NB4 (cell line): ENCODE measurements at regions not wholly inside any gene's neighbourhood (a gene's known extent, or its start where the extent isn't known, plus 50 kb on each side); places are given as distances from the start of the nearest gene placed in this dataset.

Experiments used
- DNase-seq: peaks from one replicate; pipeline ENCODE4 v3.0.0; 2010; ENCODE audit warnings: low read depth
- H3K4me3 ChIP-seq: one replicate; pipeline ENCODE4 v1.5.1; 2011; ENCODE audit warnings: mild to moderate bottlenecking, low read depth, low read length, moderate library complexity
- CTCF ChIP-seq: IDR thresholded peaks from one replicate; pipeline ENCODE4 v1.5.1; 2012; ENCODE audit warnings: low read depth, low read length
- MAX ChIP-seq: IDR thresholded peaks from 2 replicates; pipeline ENCODE4 v1.6.1; 2011; ENCODE audit warnings: low read depth, low read length
- MYC ChIP-seq: IDR thresholded peaks from 2 replicates; pipeline ENCODE4 v1.6.1; 2011; ENCODE audit warnings: low read depth, low read length
- POLR2A ChIP-seq: IDR thresholded peaks from 2 replicates; pipeline ENCODE4 v1.6.1; 2011; ENCODE audit warnings: mild to moderate bottlenecking; ENCODE audit not compliant: insufficient read length; ENCODE audit errors: extremely low read depth

- no peak for TF ChIP-seq POLR2A
- TF ChIP-seq CTCF: no peak
- TF ChIP-seq MAX: no peak
- no peak for TF ChIP-seq MYC
- DNase-seq: no peak
These were observed 134.8 kb downstream of the P2RY1 start for GRCh38 chr3:152969557-152970300.

GRCh38 chr3:152970851-152971250 lies 135.9 kb downstream of the P2RY1 start:
- no peak overlapping the region for H3K4me3 ChIP-seq
- DNase-seq: no peak
- no peak for TF ChIP-seq MYC
- no peak for TF ChIP-seq CTCF
- no peak for TF ChIP-seq MAX
- no peak for TF ChIP-seq POLR2A

More at GRCh38 chr3:152969557-152970300, 134.8 kb downstream of the P2RY1 start:
- no peak overlapping the region for H3K4me3 ChIP-seq

GRCh38 chr3:152971880-152972279 lies 136.9 kb downstream of the P2RY1 start:
- DNase-seq: no peak
- TF ChIP-seq MYC (no peak), POLR2A (no peak)

GRCh38 chr3:152973575-152973974 lies 138.6 kb downstream of the P2RY1 start:
- H3K4me3 ChIP-seq: no peak overlapping the region
- no peak for TF ChIP-seq MAX
- no peak for TF ChIP-seq CTCF
- TF ChIP-seq POLR2A: no peak
- no peak for TF ChIP-seq MYC
- no peak for DNase-seq

More at GRCh38 chr3:152971880-152972279, 136.9 kb downstream of the P2RY1 start:
- H3K4me3 ChIP-seq: no peak overlapping the region

GRCh38 chr3:152976239-152976638 lies 141.3 kb downstream of the P2RY1 start:
- TF ChIP-seq POLR2A (no peak), MYC (no peak), CTCF (no peak), MAX (no peak)
- DNase-seq: no peak
- H3K4me3 ChIP-seq: no peak overlapping the region

- H3K4me3 ChIP-seq: no peak overlapping the region
- no peak for DNase-seq
- TF ChIP-seq MAX: no peak
- no peak for TF ChIP-seq CTCF
- TF ChIP-seq MYC: no peak
- TF ChIP-seq POLR2A: no peak
These were observed 142.4 kb downstream of the P2RY1 start for GRCh38 chr3:152977366-152977765.
